Fibroblast of mammary gland (primary cell): ENCODE measurements at regions not wholly inside any gene's neighbourhood (a gene's known extent, or its start where the extent isn't known, plus 50 kb on each side); places are given as distances from the start of the nearest gene placed in this dataset.

ENCODE experiments used
- DNase-seq: peaks from one replicate; pipeline ENCODE4 v3.0.0-alpha.2; 2010; ENCODE audit warnings: low read depth
- H3K4me3 ChIP-seq: 2 replicates; pipeline ENCODE4 v1.5.1; 2011; ENCODE audit warnings: low read depth, mild to moderate bottlenecking, low read length, moderate library complexity; ENCODE audit not compliant: control insufficient read depth
- CTCF ChIP-seq: conservative IDR thresholded peaks from 2 replicates; pipeline ENCODE4 v1.5.1; 2011; ENCODE audit warnings: low read depth, low read length, inconsistent platforms; ENCODE audit not compliant: control insufficient read depth, insufficient read depth

- H3K4me3 ChIP-seq: no peak overlapping the region
- no peak for TF ChIP-seq CTCF
- DNase-seq: no peak
These were observed 82.8 kb upstream of the FAM171A1 start for GRCh38 chr10:15453926-15454325.

GRCh38 chr10:15453457-15453856 lies 82.4 kb upstream of the FAM171A1 start:
- DNase-seq: no peak
- H3K4me3 ChIP-seq: no peak overlapping the region
- no peak for TF ChIP-seq CTCF

GRCh38 chr10:15452545-15452944 lies 81.5 kb upstream of the FAM171A1 start:
- no peak overlapping the region for H3K4me3 ChIP-seq
- TF ChIP-seq CTCF: no peak
- no peak for DNase-seq

- TF ChIP-seq CTCF: no peak
- no peak for DNase-seq
- no peak overlapping the region for H3K4me3 ChIP-seq
These were observed 80.3 kb upstream of the FAM171A1 start for GRCh38 chr10:15451137-15452094.

- no peak overlapping the region for H3K4me3 ChIP-seq
- no peak for TF ChIP-seq CTCF
- no peak for DNase-seq
These were observed 77.5 kb upstream of the FAM171A1 start for GRCh38 chr10:15448598-15448997.

- no peak overlapping the region for H3K4me3 ChIP-seq
- no peak for TF ChIP-seq CTCF
- no peak for DNase-seq
These were observed 73.9 kb upstream of the FAM171A1 start for GRCh38 chr10:15445006-15445390.
